ENCODE measurements at regions not wholly inside any gene's neighbourhood (a gene's known extent, or its start where the extent isn't known, plus 50 kb on each side); places are given as distances from the start of the nearest gene placed in this dataset.

- Histone ChIP-seq H3K9me3 (ENCODE audit: low read depth, low read length, poor library complexity, severe bottlenecking) (no peaks in the 10 kb centered on the region), H3K27me3 (replicated peaks; ENCODE audit: insufficient read depth, low read depth, low read length, poor library complexity) (no peaks in the 10 kb centered on the region), H3K36me3 (ENCODE audit: insufficient read depth, low read length, poor library complexity, severe bottlenecking) (no peaks in the 10 kb centered on the region), H3K4me3 (ENCODE audit: low read depth, low read length, poor library complexity, severe bottlenecking) (no peak overlapping the region), H3K4me1 (ENCODE audit: insufficient read depth, low read length, poor library complexity, severe bottlenecking) (no peaks in the 10 kb centered on the region), H3K27ac (ENCODE audit: low read depth, low read length, poor library complexity, severe bottlenecking) (no peak overlapping the region)
- TF ChIP-seq CTCF (conservative IDR thresholded peaks at IDR 0.05; ENCODE audit: low read depth, low read length) (no peak), EZH2 (IDR thresholded peaks at IDR 0.05; ENCODE audit: borderline replicate concordance, low read depth, low read length, poor library complexity, severe bottlenecking) (no peak)
- intact Hi-C loops (cut with micrococcal nuclease; ENCODE audit: unreplicated experiment) = no loop called here
- ChIA-PET POLR2A (ENCODE audit: low non-redundant PET) (no interaction called here), CTCF (no interaction called here)
- BruUV-seq (replicated peaks) = no TSS peak
- no peak for DNase-seq (ENCODE audit: low spot score)
Measured at GRCh38 chr4:166230841-166231240, 357.8 kb downstream of the TLL1 start.

GRCh38 chr4:166239354-166239753, 366.3 kb downstream of the TLL1 start:
- CTCF ChIA-PET = no interaction called here
- POLR2A ChIA-PET (ENCODE audit: low non-redundant PET) = interaction anchor here (0.6 kb wide), 1 partner anchor 187 kb away, joined by 6 read pairs; no protein-coding TSS in a partner anchor
- Histone ChIP-seq H3K4me1 (ENCODE audit: insufficient read depth, low read length, poor library complexity, severe bottlenecking) (no peaks in the 10 kb centered on the region), H3K9me3 (ENCODE audit: low read depth, low read length, poor library complexity, severe bottlenecking) (peaks cover 6% of the 10 kb centered on the region), H3K27me3 (replicated peaks; ENCODE audit: insufficient read depth, low read depth, low read length, poor library complexity) (no peaks in the 10 kb centered on the region), H3K27ac (ENCODE audit: low read depth, low read length, poor library complexity, severe bottlenecking) (no peak overlapping the region), H3K4me3 (ENCODE audit: low read depth, low read length, poor library complexity, severe bottlenecking) (no peak overlapping the region), H3K36me3 (ENCODE audit: insufficient read depth, low read length, poor library complexity, severe bottlenecking) (no peaks in the 10 kb centered on the region)
- intact Hi-C loops (cut with micrococcal nuclease; ENCODE audit: unreplicated experiment) = no loop called here
- no peak for DNase-seq (ENCODE audit: low spot score)
- TF ChIP-seq EZH2 (IDR thresholded peaks at IDR 0.05; ENCODE audit: borderline replicate concordance, low read depth, low read length, poor library complexity, severe bottlenecking) (no peak), CTCF (conservative IDR thresholded peaks at IDR 0.05; ENCODE audit: low read depth, low read length) (no peak)
- no TSS peak for BruUV-seq (replicated peaks)

- no TSS peak for BruUV-seq (replicated peaks)
- H3K4me3 ChIP-seq (ENCODE audit: low read depth, low read length, poor library complexity, severe bottlenecking) = no peak overlapping the region
- H3K4me1 ChIP-seq (ENCODE audit: insufficient read depth, low read length, poor library complexity, severe bottlenecking) = no peaks in the 10 kb centered on the region
- POLR2A ChIA-PET (ENCODE audit: low non-redundant PET) = no interaction called here
- no peaks in the 10 kb centered on the region for H3K36me3 ChIP-seq (ENCODE audit: insufficient read depth, low read length, poor library complexity, severe bottlenecking)
- H3K9me3 ChIP-seq (ENCODE audit: low read depth, low read length, poor library complexity, severe bottlenecking) = no peaks in the 10 kb centered on the region
- intact Hi-C loops (cut with micrococcal nuclease; ENCODE audit: unreplicated experiment) = loop anchor here (1.0 to 5.0 kb wide), 3 partner anchors 86 to 755 kb away; no protein-coding TSS in a partner anchor
- DNase-seq (ENCODE audit: low spot score) = peak; percentile 44
- no peaks in the 10 kb centered on the region for H3K27me3 ChIP-seq (replicated peaks; ENCODE audit: insufficient read depth, low read depth, low read length, poor library complexity)
- H3K27ac ChIP-seq (ENCODE audit: low read depth, low read length, poor library complexity, severe bottlenecking) = no peak overlapping the region
- CTCF ChIA-PET = interaction anchor here (0.7 kb wide), 1 partner anchor 87 kb away, joined by 3 read pairs; no protein-coding TSS in a partner anchor
- TF ChIP-seq CTCF (conservative IDR thresholded peaks at IDR 0.05; ENCODE audit: low read depth, low read length) (peak; percentile 62), EZH2 (IDR thresholded peaks at IDR 0.05; ENCODE audit: borderline replicate concordance, low read depth, low read length, poor library complexity, severe bottlenecking) (no peak)
Measured at GRCh38 chr4:166252487-166253402, 379.7 kb downstream of the TLL1 start.
